Tibial nerve (tissue), 4 donors: ENCODE measurements at regions not wholly inside any gene's neighbourhood (a gene's known extent, or its start where the extent isn't known, plus 50 kb on each side); places are given as distances from the start of the nearest gene placed in this dataset.

ENCODE experiments used
- DNase-seq, 2 donors: peaks; one replicate each; pipeline ENCODE4 v3.0.0-alpha.2; 2019; ENCODE audit warnings: low spot score in 2 of 2
- H3K27ac ChIP-seq, 4 donors: fragments of 200-600 bp; sonication (generic) in 3 of 4; one replicate each; pipeline ENCODE4 v1.5.1; 2017 to 2019; ENCODE audit warnings: mild to moderate bottlenecking in 1 of 4
- H3K27me3 ChIP-seq, 2 donors: fragments of 200-600 bp; sonication (generic) in 1 of 2; one replicate each; pipeline versions ENCODE4 v1.5.1 to v1.6.0; 2017 to 2019
- H3K36me3 ChIP-seq, 3 donors: fragments of 200-600 bp; sonication (generic); one replicate each; pipeline ENCODE4 v1.5.1; 2018 to 2019
- H3K4me1 ChIP-seq, 4 donors: fragments of 200-600 bp; sonication (generic) in 3 of 4; one replicate each; pipeline ENCODE4 v1.5.1; 2017 to 2019
- H3K4me3 ChIP-seq, 4 donors: fragments of 200-600 bp; sonication (generic) in 3 of 4; one replicate each; pipeline ENCODE4 v1.5.1; 2017 to 2019; ENCODE audit warnings: mild to moderate bottlenecking in 1 of 4, moderate library complexity in 1 of 4
- H3K9me3 ChIP-seq, 4 donors: fragments of 200-600 bp; sonication (generic) in 3 of 4; one replicate each; pipeline ENCODE4 v1.5.1; 2017 to 2019
- CTCF ChIP-seq, 5 experiments: fragments of 200-600 bp in 3 of 5; fragments of 450-650 bp in 2 of 5; sonication (generic) in 3 of 5; IDR thresholded peaks; one replicate each; pipeline ENCODE4 v1.5.1; 2016 to 2019; ENCODE audit warnings: antibody characterized with exemption in 5 of 5, mild to moderate bottlenecking in 3 of 5, moderate library complexity in 2 of 5
- EP300 ChIP-seq, 2 donors: sonication (generic); formaldehyde crosslinking; IDR thresholded peaks; one replicate each; pipeline ENCODE4 v1.6.1; 2017; ENCODE audit warnings: antibody characterized with exemption in 2 of 2, mild to moderate bottlenecking in 1 of 2
- POLR2A ChIP-seq, 2 donors: fragments of 450-650 bp; IDR thresholded peaks; one replicate each; pipeline ENCODE4 v1.6.1; 2017; ENCODE audit warnings: antibody characterized with exemption in 2 of 2, mild to moderate bottlenecking in 2 of 2, moderate library complexity in 2 of 2
- WGBS, 2 donors: methylation state at CpG; one replicate each; pipeline ENCODE4 v1.1.5; 2018; 5-methylcytosine and 5-hydroxymethylcytosine counted together

- Histone ChIP-seq H3K4me1 (no peaks in the 10 kb centered on the region), H3K4me3 (no peak overlapping the region), H3K9me3 (no peaks in the 10 kb centered on the region), H3K27me3 (no peaks in the 10 kb centered on the region), H3K36me3 (no peaks in the 10 kb centered on the region), H3K27ac (no peak overlapping the region)
- 88% methylated on average over 2 of the region's 2 CpGs; no CpG with 5 or more reads in 1 of the 2 donors for WGBS, 2 donors
- no peak for DNase-seq
- TF ChIP-seq CTCF (IDR thresholded peaks at IDR 0.05) (no peak), POLR2A (IDR thresholded peaks at IDR 0.05) (no peak), EP300 (IDR thresholded peaks at IDR 0.05) (no peak)
These were observed 312.8 kb upstream of the SULF2 start for GRCh38 chr20:48098099-48098498.

GRCh38 chr20:48096957-48097890 is 311.9 kb upstream of the SULF2 start:
- Histone ChIP-seq H3K4me1 (no peaks in the 10 kb centered on the region), H3K4me3 (no peak overlapping the region), H3K27me3 (no peaks in the 10 kb centered on the region), H3K36me3 (no peaks in the 10 kb centered on the region), H3K27ac (no peak overlapping the region), H3K9me3 (no peaks in the 10 kb centered on the region)
- WGBS, 2 donors: 94 to 95% methylated on average over 7 to 10 of the region's 10 CpGs
- DNase-seq: no peak
- TF ChIP-seq EP300 (IDR thresholded peaks at IDR 0.05) (no peak), CTCF (IDR thresholded peaks at IDR 0.05) (no peak), POLR2A (IDR thresholded peaks at IDR 0.05) (no peak)

GRCh38 chr20:48096212-48096875 is 311.1 kb upstream of the SULF2 start:
- Histone ChIP-seq H3K27ac (no peak overlapping the region), H3K9me3 (no peaks in the 10 kb centered on the region), H3K27me3 (no peaks in the 10 kb centered on the region), H3K4me3 (no peak overlapping the region), H3K36me3 (no peaks in the 10 kb centered on the region), H3K4me1 (no peaks in the 10 kb centered on the region)
- 92 to 97% methylated on average over 12 of the region's 12 CpGs for WGBS, 2 donors
- TF ChIP-seq EP300 (IDR thresholded peaks at IDR 0.05): no peak
- TF ChIP-seq CTCF (IDR thresholded peaks at IDR 0.05): no peak
- no peak for TF ChIP-seq POLR2A (IDR thresholded peaks at IDR 0.05)
- DNase-seq: no peak

GRCh38 chr20:48094944-48095343 is 309.7 kb upstream of the SULF2 start:
- Histone ChIP-seq H3K4me3 (no peak overlapping the region), H3K27ac (no peak overlapping the region), H3K4me1 (no peaks in the 10 kb centered on the region), H3K36me3 (no peaks in the 10 kb centered on the region), H3K9me3 (no peaks in the 10 kb centered on the region), H3K27me3 (no peaks in the 10 kb centered on the region)
- no peak for DNase-seq
- 73 to 75% methylated on average over 7 of the region's 7 CpGs for WGBS, 2 donors
- TF ChIP-seq EP300 (IDR thresholded peaks at IDR 0.05) (no peak), CTCF (IDR thresholded peaks at IDR 0.05) (no peak), POLR2A (IDR thresholded peaks at IDR 0.05) (no peak)

- no peak overlapping the region for H3K27ac ChIP-seq
- 87 to 90% methylated on average over 5 of the region's 5 CpGs for WGBS, 2 donors
- H3K4me3 ChIP-seq: no peak overlapping the region
- DNase-seq: no peak
- TF ChIP-seq POLR2A (IDR thresholded peaks at IDR 0.05) (no peak), EP300 (IDR thresholded peaks at IDR 0.05) (no peak), CTCF (IDR thresholded peaks at IDR 0.05) (no peak)
- H3K4me1 ChIP-seq: no peaks in the 10 kb centered on the region
- no peaks in the 10 kb centered on the region for H3K36me3 ChIP-seq
- H3K27me3 ChIP-seq: no peaks in the 10 kb centered on the region
- H3K9me3 ChIP-seq: no peaks in the 10 kb centered on the region
These were observed 309.0 kb upstream of the SULF2 start for GRCh38 chr20:48094196-48094749.
